Prostate gland (tissue), 2 donors: ENCODE measurements at regions not wholly inside any gene's neighbourhood (a gene's known extent, or its start where the extent isn't known, plus 50 kb on each side); places are given as distances from the start of the nearest gene placed in this dataset.

Experiments
- POLR2A ChIP-seq: fragments of 450-650 bp; IDR thresholded peaks from one replicate; pipeline ENCODE4 v1.6.1; 2016; ENCODE audit warnings: antibody characterized with exemption, mild to moderate bottlenecking
- POLR2AphosphoS5 ChIP-seq: sonication (generic); formaldehyde crosslinking; IDR thresholded peaks from one replicate; pipeline ENCODE4 v1.6.1; 2017; ENCODE audit warnings: antibody characterized with exemption
- TF ChIP-seq, protein P1 (sequence below), 4 experiments: fragments of 200-600 bp in 2 of 4; fragments of 450-650 bp in 2 of 4; sonication (generic) in 2 of 4; IDR thresholded peaks; 1 replicate in 3 of 4; 2 replicates in 1 of 4; pipeline ENCODE4 v1.5.1; 2016 to 2019; ENCODE audit warnings: antibody characterized with exemption in 4 of 4, mild to moderate bottlenecking in 2 of 4, moderate library complexity in 2 of 4

DNA sequence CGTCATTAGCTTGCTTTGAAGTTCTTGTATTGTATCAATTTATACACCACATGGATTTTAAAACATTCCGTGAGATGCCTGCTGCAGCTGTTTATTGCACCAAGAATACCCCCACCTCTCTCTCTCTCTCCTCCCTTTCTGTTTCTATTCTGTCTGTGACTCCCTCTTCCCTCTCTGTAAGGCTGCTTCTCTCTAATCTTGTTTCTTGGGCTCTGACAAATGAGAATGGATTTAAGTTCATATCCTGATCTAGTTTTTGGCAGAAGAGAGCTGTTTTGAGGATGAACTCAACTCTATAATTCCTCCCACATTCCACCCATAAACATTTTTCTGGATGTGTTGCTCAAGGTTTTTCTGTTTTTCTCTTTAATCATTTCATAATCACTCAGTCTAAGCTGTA, 144.3 kb upstream of the FRY start:
- TF ChIP-seq, protein P1, sequence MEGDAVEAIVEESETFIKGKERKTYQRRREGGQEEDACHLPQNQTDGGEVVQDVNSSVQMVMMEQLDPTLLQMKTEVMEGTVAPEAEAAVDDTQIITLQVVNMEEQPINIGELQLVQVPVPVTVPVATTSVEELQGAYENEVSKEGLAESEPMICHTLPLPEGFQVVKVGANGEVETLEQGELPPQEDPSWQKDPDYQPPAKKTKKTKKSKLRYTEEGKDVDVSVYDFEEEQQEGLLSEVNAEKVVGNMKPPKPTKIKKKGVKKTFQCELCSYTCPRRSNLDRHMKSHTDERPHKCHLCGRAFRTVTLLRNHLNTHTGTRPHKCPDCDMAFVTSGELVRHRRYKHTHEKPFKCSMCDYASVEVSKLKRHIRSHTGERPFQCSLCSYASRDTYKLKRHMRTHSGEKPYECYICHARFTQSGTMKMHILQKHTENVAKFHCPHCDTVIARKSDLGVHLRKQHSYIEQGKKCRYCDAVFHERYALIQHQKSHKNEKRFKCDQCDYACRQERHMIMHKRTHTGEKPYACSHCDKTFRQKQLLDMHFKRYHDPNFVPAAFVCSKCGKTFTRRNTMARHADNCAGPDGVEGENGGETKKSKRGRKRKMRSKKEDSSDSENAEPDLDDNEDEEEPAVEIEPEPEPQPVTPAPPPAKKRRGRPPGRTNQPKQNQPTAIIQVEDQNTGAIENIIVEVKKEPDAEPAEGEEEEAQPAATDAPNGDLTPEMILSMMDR (IDR thresholded peaks at IDR 0.05), result no peak
- TF ChIP-seq POLR2A (no peak), POLR2AphosphoS5 (no peak)
